Glomerular visceral epithelial cell (primary cell): ENCODE measurements at regions not wholly inside any gene's neighbourhood (a gene's known extent, or its start where the extent isn't known, plus 50 kb on each side); places are given as distances from the start of the nearest gene placed in this dataset.
A peak's percentile ranks its signal among the peaks of the same experiment; 100 is the strongest.

Experiments
- DNase-seq: peaks from one replicate; pipeline ENCODE4 v3.0.0-alpha.2; 2016; ENCODE audit errors: extremely low spot score

DNA sequence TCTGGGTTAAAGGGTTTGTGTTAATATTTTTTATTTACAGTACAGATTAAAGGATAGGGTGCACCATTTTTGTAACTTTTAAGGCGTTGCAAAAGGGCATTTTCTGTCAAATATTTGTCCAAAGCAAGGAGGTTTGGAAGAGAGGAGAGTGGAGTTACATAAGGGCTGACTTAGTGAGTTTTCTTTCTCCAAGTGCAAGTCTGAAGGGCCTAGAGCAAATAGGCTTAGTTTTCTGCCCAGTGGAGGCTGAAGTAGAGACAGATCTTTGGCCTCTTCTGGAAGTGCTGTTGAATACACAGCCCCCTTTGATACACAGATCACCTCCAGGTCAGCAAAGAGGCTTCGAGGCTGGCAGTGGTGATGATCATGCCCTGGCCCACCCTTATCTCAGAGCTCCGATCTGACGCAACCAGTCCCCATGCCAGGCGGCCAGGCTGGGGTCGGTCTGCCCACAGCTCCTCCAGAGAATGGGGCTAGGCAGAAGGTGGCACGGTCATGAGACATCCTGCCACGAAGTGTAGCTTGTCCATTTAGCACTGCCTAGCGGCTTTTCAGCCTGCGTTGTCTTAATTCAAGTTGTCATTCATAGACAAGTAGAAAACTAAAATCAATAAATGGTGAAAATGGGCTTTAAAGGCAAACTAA, 79.5 kb upstream of the IRX3 start:
- DNase-seq = no peak

DNA sequence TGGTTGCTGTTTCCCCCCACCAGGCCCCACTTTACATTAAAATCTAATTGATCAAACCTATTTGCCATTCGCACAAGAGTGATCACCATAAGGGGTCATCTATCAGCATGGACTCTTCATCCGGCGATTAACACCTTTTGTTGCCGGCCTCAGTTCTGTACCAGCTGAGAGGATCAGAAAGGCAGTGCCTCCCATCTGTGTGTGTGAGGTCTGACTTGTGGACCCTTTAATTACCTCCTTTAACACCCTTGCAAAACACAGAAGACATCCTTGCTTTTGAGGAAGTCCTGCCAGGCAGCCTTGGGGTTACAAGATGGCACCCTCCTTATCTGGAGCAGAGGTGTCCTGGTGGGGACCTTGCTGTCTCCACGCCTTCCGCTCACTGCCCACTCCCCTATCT, 77.2 kb upstream of the IRX3 start:
- DNase-seq = no peak

DNA sequence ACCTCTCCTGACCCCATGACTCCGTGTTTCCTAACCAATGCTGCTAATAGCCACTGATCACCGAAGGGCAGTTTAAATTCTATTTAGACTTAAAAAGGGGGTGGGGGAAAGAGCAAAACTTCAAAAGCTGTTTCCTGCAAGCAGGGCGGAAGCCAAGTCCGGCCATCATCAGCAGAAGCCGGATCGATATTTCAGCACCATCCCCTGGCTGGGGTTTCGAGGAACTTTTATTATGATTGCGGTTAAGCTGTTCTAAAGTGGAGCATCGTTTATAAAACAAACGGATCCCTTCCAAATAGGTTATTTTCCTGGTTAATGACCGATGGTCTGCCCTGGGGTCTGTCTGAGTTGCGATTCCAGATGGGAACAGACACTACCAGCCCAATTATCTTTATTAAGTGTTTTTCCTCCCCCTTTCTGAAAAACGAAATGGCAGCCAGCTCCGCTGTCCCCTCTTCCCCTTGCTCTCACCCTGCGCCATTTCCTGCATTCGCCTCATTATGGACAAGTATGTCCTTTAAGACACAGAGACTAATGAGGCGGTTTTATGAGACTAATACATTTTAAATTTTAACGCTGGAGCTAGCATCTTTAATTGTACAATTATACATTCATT, 76.1 kb upstream of the IRX3 start:
- no peak for DNase-seq

DNA sequence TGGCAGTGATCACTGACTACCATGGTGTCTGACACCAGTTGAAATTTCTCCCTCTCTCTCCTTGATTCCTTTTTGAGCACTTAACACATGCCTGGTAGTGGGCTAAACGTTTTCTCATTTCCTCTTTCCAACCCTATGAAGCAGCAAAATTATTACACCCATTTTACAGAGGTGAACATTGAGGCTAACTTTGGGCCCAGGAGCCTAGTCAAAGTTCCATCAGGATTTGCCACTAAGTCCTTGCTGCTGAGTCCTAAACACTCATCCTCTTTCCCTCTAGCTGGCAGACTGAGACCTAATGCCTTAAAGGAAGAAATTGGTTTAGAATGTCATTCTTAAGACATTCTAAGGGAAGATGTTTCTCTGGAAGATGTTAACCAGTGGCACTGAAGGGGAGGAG, 74.7 kb upstream of the IRX3 start:
- no peak for DNase-seq

DNA sequence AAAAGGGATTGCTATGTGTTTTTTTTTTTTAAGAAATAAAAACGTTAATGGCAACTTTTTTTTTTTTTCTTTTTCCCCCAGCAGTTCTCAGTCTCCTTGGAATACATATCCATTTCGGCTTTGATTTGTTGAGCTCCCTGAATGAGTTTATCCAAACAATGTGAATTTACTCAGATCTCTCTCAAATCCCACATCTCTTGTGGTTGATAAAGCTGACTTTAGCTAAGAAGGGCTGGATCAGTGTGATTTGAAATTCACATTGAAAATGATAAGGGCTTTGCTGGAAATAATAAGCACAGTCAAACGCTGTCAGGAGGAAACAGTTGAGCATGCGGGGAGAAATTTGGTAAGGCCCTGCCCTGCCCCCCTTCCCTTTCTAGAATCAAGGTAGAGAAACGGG, 74.1 kb upstream of the IRX3 start:
- DNase-seq = no peak

DNA sequence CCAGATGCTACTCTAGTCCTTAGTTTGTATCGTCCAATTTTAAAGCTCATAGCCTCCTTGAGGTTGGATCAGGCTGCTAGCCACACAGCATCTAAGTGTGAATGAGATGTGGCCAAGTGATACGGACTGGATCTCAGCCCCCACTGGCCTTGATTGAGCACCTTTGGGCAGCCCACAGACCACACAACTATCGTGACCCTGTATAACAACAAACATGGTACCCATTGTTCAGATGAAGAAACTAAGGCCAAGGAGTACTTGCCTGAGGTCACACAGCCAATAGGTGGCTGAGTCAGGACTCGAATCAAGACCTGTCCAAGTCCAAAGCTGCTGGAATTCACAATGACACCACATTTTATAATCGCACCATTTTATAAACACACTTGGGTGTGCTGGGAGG, 73.0 kb upstream of the IRX3 start:
- DNase-seq = no peak

DNA sequence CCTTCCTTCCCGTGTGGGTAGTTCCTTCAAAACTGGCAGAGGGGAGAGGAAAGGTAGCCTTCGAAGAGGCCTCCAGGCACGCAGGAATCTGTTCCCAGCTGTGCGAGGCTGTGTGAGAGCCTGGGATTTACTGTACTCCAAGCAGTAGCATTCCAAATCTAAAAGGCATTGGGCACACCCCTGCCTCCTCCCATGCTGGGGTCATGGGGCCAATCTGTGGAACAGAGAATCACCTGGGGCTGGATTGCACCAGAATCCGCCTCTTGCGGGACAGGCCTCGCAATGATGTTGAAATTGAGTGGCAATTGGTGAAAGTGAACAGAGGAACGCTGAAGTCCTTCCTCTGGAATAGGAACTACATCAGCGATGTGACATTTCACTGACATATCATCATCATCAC, 72.5 kb upstream of the IRX3 start:
- DNase-seq = no peak

DNA sequence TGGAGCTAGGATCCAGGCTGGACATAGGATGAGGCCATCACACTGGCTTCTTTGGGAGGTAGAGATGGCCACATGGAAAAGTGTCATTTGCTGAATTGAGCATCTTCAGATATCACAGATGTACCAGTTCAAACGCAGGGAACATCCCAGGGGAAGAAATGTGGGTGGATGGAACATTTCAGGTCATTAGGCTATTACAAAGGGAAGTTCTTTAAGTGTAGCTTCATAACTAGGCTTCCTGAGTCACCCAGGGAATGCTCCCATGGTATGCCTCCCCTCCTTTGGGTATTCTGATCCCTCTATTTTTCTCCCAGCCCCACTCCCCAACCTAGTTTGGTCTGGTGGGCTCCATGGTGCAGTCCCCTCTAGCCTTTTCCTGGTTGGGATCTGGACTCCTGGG, 69.8 kb upstream of the IRX3 start:
- DNase-seq = no peak

DNA sequence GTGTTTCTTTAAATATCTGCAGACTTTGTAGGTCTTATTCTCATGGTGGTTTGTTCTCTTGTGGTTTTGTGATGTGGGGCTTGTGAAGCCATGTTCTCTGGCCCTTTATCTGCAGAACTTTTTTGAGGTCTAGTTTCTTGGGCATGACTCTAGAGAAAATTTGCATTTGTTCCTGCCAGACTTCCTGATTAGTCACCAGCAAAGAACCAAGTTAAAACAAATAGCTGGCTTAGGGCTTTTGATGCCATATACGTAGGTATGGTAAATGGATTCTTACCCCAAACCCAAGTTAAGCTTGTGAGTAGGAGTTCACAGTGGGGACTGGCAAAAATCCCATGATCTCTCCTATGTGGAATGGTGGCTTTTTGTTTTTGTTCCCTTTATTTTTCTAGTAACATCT, 68.7 kb upstream of the IRX3 start:
- DNase-seq = no peak

DNA sequence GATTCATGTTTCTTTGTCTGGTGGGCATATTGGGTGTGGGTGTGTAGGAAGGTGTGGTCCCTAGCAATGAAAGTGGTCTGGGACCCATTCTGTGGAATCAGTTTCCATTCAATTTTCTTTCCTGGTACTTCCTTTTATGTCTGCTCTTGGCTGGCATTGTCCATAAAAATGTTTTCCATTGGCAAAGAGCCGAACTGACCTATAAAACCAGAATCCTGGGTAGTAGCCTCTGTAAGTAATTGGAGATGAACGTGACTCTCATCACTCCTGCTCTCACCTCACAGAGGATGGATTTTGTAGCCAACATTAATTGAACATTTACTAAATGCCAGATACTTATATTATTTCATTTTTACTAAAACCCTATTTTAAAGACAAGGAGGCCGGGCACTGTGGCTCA, 66.5 kb upstream of the IRX3 start:
- no peak for DNase-seq

DNA sequence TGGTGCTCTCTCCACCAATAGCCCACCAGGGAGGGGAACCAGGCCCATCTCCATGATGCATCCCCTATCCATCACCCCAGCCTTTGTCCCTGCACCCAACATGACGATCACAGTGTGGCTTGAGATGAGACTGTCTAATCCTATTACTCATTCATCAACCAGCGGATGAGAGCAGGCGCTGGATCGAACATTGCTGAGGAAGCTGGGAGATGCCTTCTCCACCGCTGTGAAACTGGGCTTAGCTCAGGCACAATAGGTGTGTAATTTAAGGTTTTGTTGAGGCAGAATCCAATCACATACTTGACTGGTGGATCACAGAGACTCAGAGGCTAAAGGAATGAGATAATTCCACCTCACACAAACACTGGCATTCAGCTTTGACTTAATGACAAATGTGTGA, 64.6 kb upstream of the IRX3 start:
- DNase-seq = no peak

DNA sequence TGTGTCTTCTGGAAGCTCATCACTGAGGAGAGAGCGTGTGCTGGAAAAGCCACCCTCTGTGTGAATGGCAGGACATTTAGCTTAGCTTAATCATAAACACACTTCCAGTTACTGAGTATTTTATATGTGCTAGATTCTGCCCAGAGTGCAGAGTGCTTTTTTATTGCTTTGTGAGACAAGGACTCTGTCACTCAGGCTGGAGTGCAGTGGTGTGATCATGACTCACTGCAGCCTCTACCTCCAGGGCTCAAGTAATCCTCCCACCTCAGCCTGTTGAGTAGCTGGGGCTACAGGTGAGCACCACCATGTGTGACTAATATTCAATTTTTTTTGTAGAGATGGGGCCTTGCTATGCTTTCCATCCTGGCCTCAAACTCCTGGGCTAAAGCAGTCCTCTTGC, 61.4 kb upstream of the IRX3 start:
- peak; percentile 4 for DNase-seq

DNA sequence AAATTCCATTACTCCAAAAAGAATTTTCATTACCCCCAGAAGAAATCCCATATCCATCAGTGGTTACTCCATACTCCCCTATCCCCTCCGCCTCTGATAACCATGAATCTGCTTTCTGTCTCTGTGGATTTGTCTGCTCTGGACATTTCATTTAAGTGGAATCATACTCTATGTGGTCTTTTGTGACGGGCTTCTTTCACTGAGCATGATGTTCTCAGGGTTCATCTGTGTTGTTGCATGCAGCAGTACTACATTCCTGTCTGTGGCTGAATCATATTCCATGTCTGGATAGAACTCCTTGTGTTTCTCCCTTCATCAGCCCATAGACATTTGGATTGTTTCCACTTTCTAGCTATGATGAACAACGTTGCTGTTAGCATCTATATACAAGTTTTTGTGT, 59.5 kb upstream of the IRX3 start:
- no peak for DNase-seq

DNA sequence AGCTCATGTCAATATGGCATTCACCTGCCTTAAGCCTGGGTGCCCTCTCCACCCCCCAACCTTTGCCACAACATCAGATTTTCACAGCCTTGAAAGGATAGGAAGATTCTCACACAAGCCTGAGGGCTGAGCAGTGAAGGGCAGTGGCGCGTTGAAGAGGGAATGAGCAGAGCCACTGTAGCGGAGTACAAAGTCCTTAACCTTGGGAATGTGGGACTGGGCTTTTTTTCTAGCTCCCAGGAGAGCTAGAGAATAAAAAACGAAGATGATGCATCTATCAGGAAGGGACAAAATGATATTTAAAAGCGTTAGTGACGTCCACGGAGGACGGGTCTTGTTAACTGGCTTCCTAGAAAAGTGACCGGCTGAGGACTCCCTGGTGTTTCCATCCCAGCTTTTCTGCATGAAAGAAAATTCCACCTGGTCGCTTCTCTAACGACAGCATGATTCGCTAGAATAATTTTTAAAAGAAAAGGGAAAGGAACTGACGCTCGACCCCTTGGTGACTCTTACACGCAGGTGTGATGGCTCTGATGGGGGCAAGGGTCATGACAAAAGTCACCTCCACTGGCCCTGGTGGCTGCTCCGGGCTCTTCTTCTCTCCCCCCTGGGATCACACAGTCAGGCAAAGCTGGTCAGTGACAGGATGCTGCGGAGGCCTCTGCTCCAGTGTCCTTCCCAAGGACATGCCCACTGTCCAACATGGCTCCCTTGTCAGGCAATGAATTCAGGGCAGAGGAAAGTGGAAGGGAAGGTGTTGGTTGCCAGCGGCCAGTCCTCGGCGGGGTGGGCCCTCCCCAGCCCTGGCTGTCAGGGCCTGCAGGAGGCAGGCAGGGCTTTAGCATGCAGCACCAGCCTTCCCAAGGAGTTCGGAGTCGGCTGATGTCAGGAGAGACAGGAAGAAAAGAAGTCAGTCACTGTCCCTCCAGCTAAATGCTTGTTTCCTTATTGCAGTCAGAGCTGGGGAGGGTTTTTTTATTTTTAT, 58.4 kb upstream of the IRX3 start:
- DNase-seq = no peak

DNA sequence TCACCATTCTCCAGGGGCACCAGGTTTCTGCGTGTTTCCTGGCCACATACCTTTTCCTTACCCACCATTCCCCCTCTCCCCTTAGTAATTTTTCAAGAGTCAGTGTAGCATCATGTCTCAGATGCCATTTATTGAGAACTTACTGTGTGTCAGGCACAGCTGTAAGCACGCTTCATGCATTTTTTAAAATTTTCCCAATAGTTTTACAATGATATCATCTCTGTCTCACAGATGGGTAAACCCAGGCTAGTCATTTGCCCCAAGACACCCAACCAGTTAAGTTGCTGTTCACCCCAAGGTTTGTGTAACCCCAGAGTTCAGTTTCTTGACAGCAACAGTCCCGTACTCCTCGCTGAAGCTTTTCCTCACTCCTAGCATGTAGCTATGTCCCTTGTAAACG, 56.4 kb upstream of the IRX3 start:
- peak; percentile 27 for DNase-seq

DNA sequence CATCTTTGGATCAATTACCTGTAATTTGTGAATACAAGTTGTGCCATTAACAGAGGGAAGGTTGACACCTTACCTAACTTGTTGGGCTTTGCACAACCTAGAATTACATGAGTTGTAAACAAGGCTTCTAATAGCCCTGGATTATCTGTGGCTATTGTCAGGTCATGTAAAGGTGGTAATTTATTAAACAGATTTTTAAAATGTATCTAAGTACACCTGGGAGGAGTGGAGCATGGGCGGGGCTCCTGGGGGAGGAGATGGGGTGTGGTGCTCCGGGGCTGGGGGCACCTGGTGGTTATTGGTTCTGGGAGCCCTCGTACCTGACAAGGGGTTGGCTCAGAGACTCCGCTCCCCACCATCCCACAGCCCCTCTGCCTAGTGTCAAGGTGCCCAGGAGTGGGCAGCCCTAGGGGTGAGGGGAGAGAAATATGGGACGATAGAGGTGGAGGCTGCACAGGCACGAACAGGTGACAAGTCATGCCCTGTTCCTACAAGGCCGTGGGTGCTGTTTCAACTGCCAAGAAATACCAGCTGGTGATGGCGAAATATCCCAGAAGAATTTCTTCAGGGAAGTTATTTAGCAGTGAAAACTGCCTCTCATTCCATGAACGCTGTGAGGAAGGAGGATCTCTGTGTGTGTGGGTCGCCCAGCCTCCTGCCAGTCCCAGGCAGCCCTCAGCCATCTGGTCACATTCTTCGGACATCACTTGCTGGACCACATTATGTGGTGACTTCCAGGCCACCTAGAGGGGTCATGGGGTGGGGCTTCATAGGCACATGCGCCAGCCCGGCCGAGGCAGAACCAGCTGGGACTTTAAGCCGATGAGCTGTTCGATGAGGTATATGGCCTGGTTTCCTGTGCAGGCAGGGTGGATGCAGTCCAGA, 55.5 kb upstream of the IRX3 start:
- DNase-seq = peak; percentile 0

DNA sequence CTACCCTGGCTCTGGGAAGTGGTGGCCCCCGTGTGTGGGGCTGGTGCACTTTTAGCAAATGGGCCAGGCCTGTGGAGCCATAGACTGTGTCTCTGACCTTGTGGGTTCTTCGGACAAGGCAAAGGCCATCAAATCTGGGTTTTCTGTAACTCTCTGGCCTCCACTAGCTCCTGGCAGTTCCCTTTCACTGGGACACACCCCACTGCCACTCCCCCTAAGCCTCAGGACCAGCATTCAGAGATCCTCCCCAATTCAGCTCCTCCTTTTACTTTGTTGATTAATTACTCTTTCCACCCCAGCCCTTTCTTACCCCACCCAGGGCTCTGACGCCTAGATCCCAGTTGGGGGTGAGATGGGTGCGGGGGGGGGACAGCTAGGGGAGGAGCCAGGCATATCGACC, 53.9 kb upstream of the IRX3 start:
- DNase-seq = no peak

DNA sequence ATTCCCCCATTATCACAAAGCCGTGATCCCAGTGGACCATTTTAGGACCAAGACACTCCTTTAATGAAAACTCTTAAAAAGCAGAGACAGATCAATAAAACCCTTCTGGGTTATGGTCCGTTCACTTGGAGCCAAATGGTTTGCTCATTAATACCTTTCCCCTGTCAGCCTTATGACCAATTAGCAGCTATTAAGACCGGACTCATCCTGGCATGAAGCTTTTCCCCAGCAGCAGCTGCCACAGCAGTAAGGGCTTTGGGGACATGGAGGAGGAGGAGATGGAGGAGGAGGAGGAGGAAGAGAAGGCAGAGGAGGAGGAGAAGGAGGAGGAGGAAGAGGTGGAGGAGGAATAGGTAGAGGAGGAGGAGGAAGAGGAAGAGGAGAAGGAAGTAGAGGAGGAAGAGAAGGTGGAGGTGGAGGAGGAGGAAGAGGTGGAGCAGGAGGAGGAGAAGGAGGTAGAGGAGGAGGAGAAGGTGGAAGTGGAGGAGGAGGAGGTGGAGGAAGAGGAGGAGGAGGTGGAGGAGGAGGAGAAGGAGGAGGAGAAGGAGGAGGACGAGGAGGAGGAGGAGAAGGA, 50.1 kb upstream of the IRX3 start:
- no peak for DNase-seq
